ENCODE measurements at regions not wholly inside any gene's neighbourhood (a gene's known extent, or its start where the extent isn't known, plus 50 kb on each side); places are given as distances from the start of the nearest gene placed in this dataset.

DNA sequence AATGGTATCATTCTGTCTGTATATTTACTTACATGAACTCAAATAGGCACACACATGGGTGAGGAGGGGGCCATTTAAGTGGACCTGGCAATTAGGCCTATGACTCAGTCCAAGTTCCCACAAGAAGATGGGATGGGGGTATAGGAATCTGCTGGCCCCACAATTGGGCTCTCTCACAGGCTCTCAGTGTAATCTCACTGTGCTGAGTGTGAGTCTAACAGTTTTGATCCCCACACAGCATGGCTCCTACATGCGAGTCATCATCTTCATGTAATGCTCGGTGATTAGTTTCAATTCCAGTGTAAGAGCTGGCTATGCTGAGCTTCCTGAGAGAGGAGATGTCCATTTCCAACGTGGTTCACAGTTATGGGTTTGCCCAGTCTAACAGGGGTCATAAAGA is 114.0 kb downstream of the GATA6 start:
- DNase-seq (ENCODE audit: low spot score) (no peak), ATAC-seq (ENCODE audit: insufficient number of reproducible peaks, low FRiP score, low read depth) (no peak)
- no peaks in the 10 kb centered on the region for H3K9me3 ChIP-seq
- H3K4me3 ChIP-seq: no peak overlapping the region
- TF ChIP-seq, protein P1, sequence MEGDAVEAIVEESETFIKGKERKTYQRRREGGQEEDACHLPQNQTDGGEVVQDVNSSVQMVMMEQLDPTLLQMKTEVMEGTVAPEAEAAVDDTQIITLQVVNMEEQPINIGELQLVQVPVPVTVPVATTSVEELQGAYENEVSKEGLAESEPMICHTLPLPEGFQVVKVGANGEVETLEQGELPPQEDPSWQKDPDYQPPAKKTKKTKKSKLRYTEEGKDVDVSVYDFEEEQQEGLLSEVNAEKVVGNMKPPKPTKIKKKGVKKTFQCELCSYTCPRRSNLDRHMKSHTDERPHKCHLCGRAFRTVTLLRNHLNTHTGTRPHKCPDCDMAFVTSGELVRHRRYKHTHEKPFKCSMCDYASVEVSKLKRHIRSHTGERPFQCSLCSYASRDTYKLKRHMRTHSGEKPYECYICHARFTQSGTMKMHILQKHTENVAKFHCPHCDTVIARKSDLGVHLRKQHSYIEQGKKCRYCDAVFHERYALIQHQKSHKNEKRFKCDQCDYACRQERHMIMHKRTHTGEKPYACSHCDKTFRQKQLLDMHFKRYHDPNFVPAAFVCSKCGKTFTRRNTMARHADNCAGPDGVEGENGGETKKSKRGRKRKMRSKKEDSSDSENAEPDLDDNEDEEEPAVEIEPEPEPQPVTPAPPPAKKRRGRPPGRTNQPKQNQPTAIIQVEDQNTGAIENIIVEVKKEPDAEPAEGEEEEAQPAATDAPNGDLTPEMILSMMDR (IDR thresholded peaks at IDR 0.05): no peak
- no peak overlapping the region for H3K27ac ChIP-seq
- no peaks in the 10 kb centered on the region for H3K36me3 ChIP-seq
- H3K27me3 ChIP-seq (replicated peaks; ENCODE audit: insufficient read depth): no peaks in the 10 kb centered on the region
- H3K4me1 ChIP-seq (ENCODE audit: control insufficient read depth in 1 of 2, low read depth in 2 of 2): peaks cover 5 to 14% of the 10 kb centered on the region in 2 donors

DNA sequence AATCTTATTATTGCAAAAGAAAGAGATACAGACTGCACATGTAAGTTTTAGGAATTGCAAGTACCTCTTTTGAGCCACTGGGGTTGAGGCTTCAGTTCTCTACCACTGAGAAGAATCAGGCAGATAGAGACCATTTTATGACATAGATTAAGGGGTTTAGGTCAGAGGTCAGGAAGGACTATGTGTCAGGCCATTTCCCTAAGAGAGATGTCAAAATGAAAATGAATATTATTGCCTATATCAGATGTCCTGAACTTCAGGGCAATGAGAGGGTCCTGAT is 113.7 kb downstream of the GATA6 start:
- Histone ChIP-seq H3K4me1 (ENCODE audit: control insufficient read depth in 1 of 2, low read depth in 2 of 2) (peaks cover 5 to 14% of the 10 kb centered on the region in 2 donors), H3K9me3 (no peaks in the 10 kb centered on the region), H3K4me3 (no peak overlapping the region), H3K36me3 (no peaks in the 10 kb centered on the region), H3K27ac (no peak overlapping the region), H3K27me3 (replicated peaks; ENCODE audit: insufficient read depth) (no peaks in the 10 kb centered on the region)
- TF ChIP-seq, protein P1 (IDR thresholded peaks at IDR 0.05): no peak
- no peak for DNase-seq (ENCODE audit: low spot score)
- no peak for ATAC-seq (ENCODE audit: insufficient number of reproducible peaks, low FRiP score, low read depth)

- no peak for DNase-seq (ENCODE audit: low spot score)
- no peak for ATAC-seq (ENCODE audit: insufficient number of reproducible peaks, low FRiP score, low read depth)
- Histone ChIP-seq H3K4me1 (ENCODE audit: control insufficient read depth in 1 of 2, low read depth in 2 of 2) (peaks cover 5 to 14% of the 10 kb centered on the region in 2 donors), H3K9me3 (no peaks in the 10 kb centered on the region), H3K36me3 (no peaks in the 10 kb centered on the region), H3K27ac (no peak overlapping the region), H3K4me3 (peak overlapping the region; percentile 15), H3K27me3 (replicated peaks; ENCODE audit: insufficient read depth) (no peaks in the 10 kb centered on the region)
- TF ChIP-seq, protein P1 (IDR thresholded peaks at IDR 0.05): no peak
These were observed 113.1 kb downstream of the GATA6 start for GRCh38 chr18:22282311-22283115.

- ATAC-seq (ENCODE audit: insufficient number of reproducible peaks, low FRiP score, low read depth) (no peak), DNase-seq (ENCODE audit: low spot score) (no peak)
- no peaks in the 10 kb centered on the region for H3K27me3 ChIP-seq (replicated peaks; ENCODE audit: insufficient read depth)
- no peak overlapping the region for H3K27ac ChIP-seq
- H3K4me3 ChIP-seq: no peak overlapping the region
- no peaks in the 10 kb centered on the region for H3K36me3 ChIP-seq
- H3K9me3 ChIP-seq: no peaks in the 10 kb centered on the region
- TF ChIP-seq, protein P1 (IDR thresholded peaks at IDR 0.05): no peak
- no peaks in the 10 kb centered on the region for H3K4me1 ChIP-seq (ENCODE audit: control insufficient read depth in 1 of 2, low read depth in 2 of 2)
These were observed 111.0 kb downstream of the GATA6 start for GRCh38 chr18:22280453-22280750.

GRCh38 chr18:22279741-22280452 is 110.5 kb downstream of the GATA6 start:
- Histone ChIP-seq H3K4me1 (ENCODE audit: control insufficient read depth in 1 of 2, low read depth in 2 of 2) (no peaks in the 10 kb centered on the region), H3K36me3 (no peaks in the 10 kb centered on the region), H3K4me3 (no peak overlapping the region), H3K9me3 (no peaks in the 10 kb centered on the region), H3K27ac (no peak overlapping the region), H3K27me3 (replicated peaks; ENCODE audit: insufficient read depth) (no peaks in the 10 kb centered on the region)
- ATAC-seq (ENCODE audit: insufficient number of reproducible peaks, low FRiP score, low read depth) (no peak), DNase-seq (ENCODE audit: low spot score) (no peak)
- TF ChIP-seq, protein P1 (IDR thresholded peaks at IDR 0.05): no peak
